Vagina (tissue), 2 donors: ENCODE measurements at regions not wholly inside any gene's neighbourhood (a gene's known extent, or its start where the extent isn't known, plus 50 kb on each side); places are given as distances from the start of the nearest gene placed in this dataset.

Experiments used
- DNase-seq, 2 donors: peaks; one replicate each; pipeline ENCODE4 v3.0.0-alpha.2; 2017; ENCODE audit errors: extremely low spot score in 2 of 2
- H3K27ac ChIP-seq: fragments of 200-600 bp; sonication (generic); one replicate; pipeline ENCODE4 v1.5.1; 2019
- H3K27me3 ChIP-seq: fragments of 200-600 bp; sonication (generic); one replicate; pipeline ENCODE4 v1.5.1; 2019
- H3K36me3 ChIP-seq, 2 donors: fragments of 200-600 bp; sonication (generic); one replicate each; pipeline ENCODE4 v1.5.1; 2017 to 2019
- H3K4me1 ChIP-seq: fragments of 200-600 bp; sonication (generic); one replicate; pipeline ENCODE4 v1.5.1; 2019
- H3K4me3 ChIP-seq, 2 donors: fragments of 200-600 bp; sonication (generic); 1 replicate in 1 of 2; 2 replicates in 1 of 2; pipeline ENCODE4 v1.5.1; 2016 to 2019
- H3K9me3 ChIP-seq: fragments of 200-600 bp; sonication (generic); one replicate; pipeline ENCODE4 v1.5.1; 2019
- POLR2A ChIP-seq, 2 donors: fragments of 450-650 bp; IDR thresholded peaks; one replicate each; pipeline ENCODE4 v1.6.1; 2017; ENCODE audit warnings: antibody characterized with exemption in 2 of 2, mild to moderate bottlenecking in 2 of 2, moderate library complexity in 2 of 2
- POLR2AphosphoS5 ChIP-seq, 2 donors: sonication (generic); formaldehyde crosslinking; IDR thresholded peaks; one replicate each; pipeline ENCODE4 v1.9.0; 2017; ENCODE audit warnings: antibody characterized with exemption in 2 of 2, mild to moderate bottlenecking in 2 of 2, low read depth in 1 of 2; ENCODE audit not compliant: insufficient read depth in 1 of 2
- intact Hi-C: fragments of 100-400 bp; cut with DNase I; formaldehyde crosslinking; loops from one replicate; pipeline ENCODE4 v1.15.1; 2023
- TF ChIP-seq, protein P1 (sequence below), 3 experiments: fragments of 450-650 bp in 2 of 3; fragments of 200-600 bp in 1 of 3; sonication (generic) in 1 of 3; IDR thresholded peaks; one replicate each; pipeline ENCODE4 v1.5.1; 2017 to 2019; ENCODE audit warnings: antibody characterized with exemption in 3 of 3, mild to moderate bottlenecking in 2 of 3, moderate library complexity in 2 of 3

DNA sequence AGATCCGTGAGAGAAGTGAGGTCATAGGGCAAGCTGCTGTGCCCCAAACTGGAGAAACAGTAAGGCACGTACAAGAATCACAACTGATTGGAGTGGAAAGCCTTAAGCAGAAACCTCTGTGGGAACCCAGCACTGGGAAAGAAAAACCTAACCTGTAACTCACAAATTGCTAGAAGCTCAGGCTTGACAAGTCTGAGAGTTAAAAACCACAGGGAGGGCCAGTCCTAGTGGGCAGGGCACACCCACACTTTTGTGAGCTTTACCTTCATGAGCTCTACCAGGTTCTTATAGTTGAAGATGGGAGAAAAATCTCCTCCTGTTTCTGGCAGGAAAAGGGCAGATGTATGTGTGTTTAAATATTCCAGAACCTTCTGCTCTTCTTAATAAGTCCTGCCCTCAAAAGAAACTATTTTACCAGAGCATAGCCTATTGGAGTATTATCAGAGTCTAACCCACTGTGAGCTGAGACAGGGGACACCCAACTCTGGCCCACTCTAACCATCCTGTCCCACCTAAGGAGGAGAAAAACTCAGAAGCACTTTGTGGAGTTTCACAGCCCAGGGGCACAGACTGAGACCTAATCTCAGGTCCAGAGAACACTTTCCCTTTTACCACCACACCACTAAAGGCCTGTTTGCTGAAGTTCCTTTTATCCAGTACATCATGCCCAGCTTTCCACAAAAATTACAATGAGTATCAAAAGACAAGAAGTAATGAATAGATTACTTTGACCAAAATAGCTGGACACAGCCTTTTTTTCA lies 1265.7 kb upstream of the CHAC2 start:
- Histone ChIP-seq H3K4me3 (no peak overlapping the region), H3K36me3 (no peaks in the 10 kb centered on the region), H3K9me3 (no peaks in the 10 kb centered on the region), H3K27me3 (no peaks in the 10 kb centered on the region), H3K27ac (no peak overlapping the region), H3K4me1 (no peaks in the 10 kb centered on the region)
- intact Hi-C loops = no loop called here
- no peak for TF ChIP-seq POLR2A (IDR thresholded peaks at IDR 0.05)
- TF ChIP-seq, protein P1, sequence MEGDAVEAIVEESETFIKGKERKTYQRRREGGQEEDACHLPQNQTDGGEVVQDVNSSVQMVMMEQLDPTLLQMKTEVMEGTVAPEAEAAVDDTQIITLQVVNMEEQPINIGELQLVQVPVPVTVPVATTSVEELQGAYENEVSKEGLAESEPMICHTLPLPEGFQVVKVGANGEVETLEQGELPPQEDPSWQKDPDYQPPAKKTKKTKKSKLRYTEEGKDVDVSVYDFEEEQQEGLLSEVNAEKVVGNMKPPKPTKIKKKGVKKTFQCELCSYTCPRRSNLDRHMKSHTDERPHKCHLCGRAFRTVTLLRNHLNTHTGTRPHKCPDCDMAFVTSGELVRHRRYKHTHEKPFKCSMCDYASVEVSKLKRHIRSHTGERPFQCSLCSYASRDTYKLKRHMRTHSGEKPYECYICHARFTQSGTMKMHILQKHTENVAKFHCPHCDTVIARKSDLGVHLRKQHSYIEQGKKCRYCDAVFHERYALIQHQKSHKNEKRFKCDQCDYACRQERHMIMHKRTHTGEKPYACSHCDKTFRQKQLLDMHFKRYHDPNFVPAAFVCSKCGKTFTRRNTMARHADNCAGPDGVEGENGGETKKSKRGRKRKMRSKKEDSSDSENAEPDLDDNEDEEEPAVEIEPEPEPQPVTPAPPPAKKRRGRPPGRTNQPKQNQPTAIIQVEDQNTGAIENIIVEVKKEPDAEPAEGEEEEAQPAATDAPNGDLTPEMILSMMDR (IDR thresholded peaks at IDR 0.05) = no peak
- TF ChIP-seq POLR2AphosphoS5 (IDR thresholded peaks at IDR 0.05; ENCODE audit: insufficient read depth in 1 of 2, low read depth in 1 of 2) = no peak
- no peak for DNase-seq

DNA sequence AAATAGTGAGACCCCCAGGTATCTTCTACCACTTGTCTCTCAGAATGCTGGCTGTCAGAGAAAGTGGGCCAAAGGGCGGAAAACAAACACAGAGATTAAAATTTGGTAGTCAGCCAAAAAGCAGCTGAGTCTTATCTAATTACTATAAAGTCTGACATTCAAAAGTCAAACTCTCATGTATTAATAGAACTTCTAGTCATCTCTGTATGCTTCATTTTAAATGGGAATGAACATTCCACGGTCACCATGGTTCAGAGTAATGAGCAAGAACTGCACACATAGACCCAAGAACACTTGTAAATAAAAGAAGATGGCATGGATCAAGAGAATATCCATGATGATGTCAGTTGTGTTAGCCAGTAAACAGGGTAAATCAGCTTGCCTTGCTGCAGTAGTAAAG lies 1267.0 kb upstream of the CHAC2 start:
- H3K4me3 ChIP-seq = no peak overlapping the region
- TF ChIP-seq, protein P1 (IDR thresholded peaks at IDR 0.05) = no peak
- no peak for TF ChIP-seq POLR2A (IDR thresholded peaks at IDR 0.05)
- TF ChIP-seq POLR2AphosphoS5 (IDR thresholded peaks at IDR 0.05; ENCODE audit: insufficient read depth in 1 of 2, low read depth in 1 of 2) = no peak
- DNase-seq = no peak

DNA sequence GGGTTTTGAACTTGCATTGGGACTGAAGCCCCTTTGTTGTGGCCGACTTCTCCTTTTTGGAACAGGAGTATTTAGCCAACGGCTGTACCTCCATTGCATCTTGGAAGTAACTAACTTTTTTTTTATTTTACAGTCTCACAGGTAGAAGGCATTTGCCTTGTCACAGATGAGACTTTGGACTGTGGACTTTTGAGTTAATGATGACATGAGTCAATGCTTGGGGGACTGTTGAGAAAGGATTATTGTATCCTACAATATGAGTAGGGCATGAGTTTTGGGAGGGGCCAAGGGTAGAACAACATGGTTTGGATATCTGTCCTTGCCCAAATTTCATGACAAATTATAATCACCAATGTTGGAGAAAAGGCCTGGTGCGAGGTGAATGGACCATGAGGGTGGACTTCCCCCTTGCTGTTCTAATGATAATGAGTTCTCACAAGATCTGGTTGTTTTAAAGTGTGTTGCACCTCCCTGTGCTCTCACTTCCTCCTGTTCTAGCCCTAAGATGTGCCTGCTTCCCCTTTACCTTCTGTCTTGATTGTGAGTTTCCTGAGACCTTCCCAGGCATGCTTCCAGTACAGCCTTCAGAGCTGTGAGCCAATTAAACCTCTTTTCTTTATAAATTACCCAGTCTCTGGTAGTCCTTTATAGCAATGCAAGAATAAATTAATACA lies 1269.4 kb upstream of the CHAC2 start:
- no peaks in the 10 kb centered on the region for H3K9me3 ChIP-seq
- H3K27ac ChIP-seq = no peak overlapping the region
- TF ChIP-seq, protein P1 (IDR thresholded peaks at IDR 0.05) = no peak
- no peak for TF ChIP-seq POLR2A (IDR thresholded peaks at IDR 0.05)
- TF ChIP-seq POLR2AphosphoS5 (IDR thresholded peaks at IDR 0.05; ENCODE audit: insufficient read depth in 1 of 2, low read depth in 1 of 2) = no peak
- H3K27me3 ChIP-seq = no peaks in the 10 kb centered on the region
- intact Hi-C loops = no loop called here
- H3K36me3 ChIP-seq = no peaks in the 10 kb centered on the region
- no peak for DNase-seq
- H3K4me3 ChIP-seq = no peak overlapping the region
- H3K4me1 ChIP-seq = no peaks in the 10 kb centered on the region

More for the DNA sequence above, 1267.0 kb upstream of the CHAC2 start:
- no peaks in the 10 kb centered on the region for H3K9me3 ChIP-seq
- no peaks in the 10 kb centered on the region for H3K27me3 ChIP-seq
- no peak overlapping the region for H3K27ac ChIP-seq
- no peaks in the 10 kb centered on the region for H3K4me1 ChIP-seq
- H3K36me3 ChIP-seq = no peaks in the 10 kb centered on the region
- intact Hi-C loops = no loop called here

DNA sequence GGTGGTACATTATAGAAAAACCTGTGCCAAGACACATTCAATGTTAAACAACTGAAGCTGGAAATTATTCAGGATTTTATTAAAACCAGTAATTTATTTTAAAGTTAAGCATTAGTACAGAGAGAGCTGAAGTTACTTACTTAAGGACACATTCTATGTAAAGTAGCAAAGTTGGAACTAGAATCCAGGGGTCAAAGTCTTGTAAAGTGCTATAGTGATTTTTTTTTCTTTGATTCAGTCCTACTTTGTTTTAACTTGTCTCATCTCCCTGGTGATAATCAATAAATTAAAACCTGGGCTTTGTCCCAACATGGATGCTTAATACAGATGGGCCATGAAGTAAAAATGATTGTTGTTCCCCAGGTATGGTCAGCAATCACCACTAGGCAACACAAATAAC lies 1271.8 kb upstream of the CHAC2 start:
- Histone ChIP-seq H3K36me3 (no peaks in the 10 kb centered on the region), H3K4me3 (no peak overlapping the region), H3K9me3 (no peaks in the 10 kb centered on the region), H3K4me1 (no peaks in the 10 kb centered on the region), H3K27me3 (no peaks in the 10 kb centered on the region), H3K27ac (no peak overlapping the region)
- intact Hi-C loops = no loop called here
- no peak for DNase-seq
- TF ChIP-seq, protein P1 (IDR thresholded peaks at IDR 0.05) = no peak
- TF ChIP-seq POLR2AphosphoS5 (IDR thresholded peaks at IDR 0.05; ENCODE audit: insufficient read depth in 1 of 2, low read depth in 1 of 2) = no peak
- TF ChIP-seq POLR2A (IDR thresholded peaks at IDR 0.05) = no peak

DNA sequence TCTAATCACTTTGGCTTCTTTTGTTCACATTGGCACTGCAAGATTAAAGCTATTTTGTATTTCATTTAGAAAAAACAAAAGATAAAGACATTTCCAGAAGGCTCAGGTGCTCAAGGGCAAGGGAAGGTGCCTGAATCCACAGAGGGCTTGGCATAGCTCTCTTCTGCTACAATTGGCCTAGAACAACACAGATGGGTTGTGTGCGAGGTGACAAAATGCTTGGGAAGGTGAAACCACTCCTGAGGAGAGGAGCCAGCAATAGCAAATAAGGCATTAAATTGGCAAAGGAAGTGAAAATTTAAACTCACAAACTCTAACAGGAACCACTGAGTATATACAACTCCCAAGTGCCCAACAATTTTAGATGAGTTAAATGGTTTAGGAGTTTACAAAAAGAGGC lies 1290.4 kb upstream of the CHAC2 start:
- H3K27me3 ChIP-seq = no peaks in the 10 kb centered on the region
- no peak overlapping the region for H3K27ac ChIP-seq
- H3K36me3 ChIP-seq = no peaks in the 10 kb centered on the region
- TF ChIP-seq, protein P1 (IDR thresholded peaks at IDR 0.05) = no peak
- H3K4me1 ChIP-seq = no peaks in the 10 kb centered on the region
- no peaks in the 10 kb centered on the region for H3K9me3 ChIP-seq
- H3K4me3 ChIP-seq = no peak overlapping the region
- DNase-seq = no peak
- intact Hi-C loops = no loop called here
